Heart right ventricle (tissue), 16 donors: ENCODE measurements at regions not wholly inside any gene's neighbourhood (a gene's known extent, or its start where the extent isn't known, plus 50 kb on each side); places are given as distances from the start of the nearest gene placed in this dataset.

ENCODE experiments used
- ATAC-seq, 8 donors: fragments of 200-7000 bp; cut with Tn5 transposase; one replicate each; pipeline ENCODE4 v1.9.1; 2020; ENCODE audit warnings: mild to moderate bottlenecking in 8 of 8, moderate library complexity in 8 of 8, moderate number of reproducible peaks in 1 of 8
- DNase-seq, 2 donors: peaks; one replicate each; pipeline ENCODE4 v3.0.0-alpha.2; 2020
- H3K27ac ChIP-seq, 10 donors: fragments of 200-600 bp; sonication (generic) in 2 of 10; one replicate each; pipeline versions ENCODE4 v1.5.0 to v1.8.0; 2020 to 2022; ENCODE audit warnings: mild to moderate bottlenecking in 3 of 10
- H3K27me3 ChIP-seq, 7 donors: fragments of 200-600 bp; one replicate each; pipeline ENCODE4 v1.8.0; 2021 to 2022; ENCODE audit warnings: mild to moderate bottlenecking in 2 of 7
- H3K36me3 ChIP-seq, 9 donors: fragments of 200-600 bp; sonication (generic) in 1 of 9; one replicate each; pipeline versions ENCODE4 v1.5.0 to v1.8.0; 2020 to 2022; ENCODE audit warnings: mild to moderate bottlenecking in 2 of 9
- H3K4me1 ChIP-seq, 9 donors: fragments of 200-600 bp; sonication (generic) in 1 of 9; one replicate each; pipeline versions ENCODE4 v1.5.0 to v1.8.0; 2020 to 2022; ENCODE audit warnings: mild to moderate bottlenecking in 4 of 9
- H3K4me3 ChIP-seq, 10 donors: fragments of 200-600 bp; sonication (generic) in 2 of 10; one replicate each; pipeline versions ENCODE4 v1.5.0 to v1.8.0; 2020 to 2022; ENCODE audit warnings: mild to moderate bottlenecking in 7 of 10, moderate library complexity in 2 of 10
- H3K9me3 ChIP-seq, 11 donors: fragments of 200-600 bp in 10 of 11; sonication (generic) in 2 of 11; one replicate each; pipeline versions ENCODE4 v1.5.0 to v1.8.0; 2013 to 2022; ENCODE audit warnings: mild to moderate bottlenecking in 2 of 11, control low read depth in 1 of 11, moderate library complexity in 1 of 11
- WGBS, 2 donors: extraction: QIAGEN DNeasy Blood & Tissue Kit; methylation state at CpG; one replicate each; pipeline ENCODE4 v1.1.7; 2013; ENCODE audit warnings: inconsistent platforms in 1 of 2; 5-methylcytosine and 5-hydroxymethylcytosine counted together
- intact Hi-C, 10 donors: fragments of 100-400 bp; cut with DNase I; formaldehyde crosslinking; loops; one replicate each; pipeline versions ENCODE4 v1.11.1 to v1.14.2; 2022
- TF ChIP-seq, protein P1 (sequence below), 9 donors: fragments of 200-600 bp; sonication (generic) in 2 of 9; IDR thresholded peaks; one replicate each; pipeline versions ENCODE4 v1.5.0 to v1.8.0; 2021 to 2022; ENCODE audit warnings: antibody characterized with exemption in 9 of 9, mild to moderate bottlenecking in 5 of 9, moderate library complexity in 1 of 9
- donor health status: Arrhythmogenic right ventricular cardiomyopathy.
- donor health status: ischemic (EF 13 %, LVEDD 7.1; RV severe dilation, severe dysfunction).
- donor health status: healthy with polysubstance abuse.
- donor health status: DM: no; HTN: yes; CAD: no.
- donor health status: DM: no; HTN: no; CAD: no.
- donor health status: ischemic (EF 25% LVEDD 6.9; RV normal size, moderate dysfunction).
- donor health status: ischemic (EF 25% LVEDD 5.7; RV mildly dilated, moderate dysfunction).
- donor health status: healthy.
- donor health status: DM: yes; HTN: yes; CAD: no.
- donor health status: Ischemic cardiomyopathy.
- donor health status: ischemic (EF 35%, LVEDD 5.7; RV mildly dilated, moderate dysfunction).
- donor health status: nonischemic (EF 11% LVEDD 7.7; RV severe dilation, severe dysfunction).
- donor health status: DM: yes; HTN: yes; CAD: no.
- donor health status: PGD.
- donor health status: ischemic (EF 29% LVEDD 5.4; RV normal size, mild dysfunction).
- donor health status: nonischemic (EF 23%, LVEDD 6.1; RV moderate dilation, normal function).

GRCh38 chr2:108082978-108083377 lies 96.7 kb downstream of the SLC5A7 start:
- 77 to 79% methylated on average over 1 of the region's 1 CpG for WGBS, 2 donors
- Histone ChIP-seq H3K27ac (no peak overlapping the region), H3K36me3 (no peaks in the 10 kb centered on the region), H3K4me3 (no peak overlapping the region), H3K4me1 (no peaks in the 10 kb centered on the region), H3K27me3 (peaks cover 0 to 5% (median 0%) of the 10 kb centered on the region in 7 donors), H3K9me3 (peaks cover 0 to 11% (median 0%) of the 10 kb centered on the region in 11 donors)
- no peak for DNase-seq
- intact Hi-C loops: no loop called here
- ATAC-seq: no peak
- TF ChIP-seq, protein P1, sequence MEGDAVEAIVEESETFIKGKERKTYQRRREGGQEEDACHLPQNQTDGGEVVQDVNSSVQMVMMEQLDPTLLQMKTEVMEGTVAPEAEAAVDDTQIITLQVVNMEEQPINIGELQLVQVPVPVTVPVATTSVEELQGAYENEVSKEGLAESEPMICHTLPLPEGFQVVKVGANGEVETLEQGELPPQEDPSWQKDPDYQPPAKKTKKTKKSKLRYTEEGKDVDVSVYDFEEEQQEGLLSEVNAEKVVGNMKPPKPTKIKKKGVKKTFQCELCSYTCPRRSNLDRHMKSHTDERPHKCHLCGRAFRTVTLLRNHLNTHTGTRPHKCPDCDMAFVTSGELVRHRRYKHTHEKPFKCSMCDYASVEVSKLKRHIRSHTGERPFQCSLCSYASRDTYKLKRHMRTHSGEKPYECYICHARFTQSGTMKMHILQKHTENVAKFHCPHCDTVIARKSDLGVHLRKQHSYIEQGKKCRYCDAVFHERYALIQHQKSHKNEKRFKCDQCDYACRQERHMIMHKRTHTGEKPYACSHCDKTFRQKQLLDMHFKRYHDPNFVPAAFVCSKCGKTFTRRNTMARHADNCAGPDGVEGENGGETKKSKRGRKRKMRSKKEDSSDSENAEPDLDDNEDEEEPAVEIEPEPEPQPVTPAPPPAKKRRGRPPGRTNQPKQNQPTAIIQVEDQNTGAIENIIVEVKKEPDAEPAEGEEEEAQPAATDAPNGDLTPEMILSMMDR (IDR thresholded peaks at IDR 0.05): no peak

GRCh38 chr2:108084311-108084710 lies 98.0 kb downstream of the SLC5A7 start:
- no peak for ATAC-seq

GRCh38 chr2:108092886-108093285 lies 106.6 kb downstream of the SLC5A7 start:
- Histone ChIP-seq H3K27me3 (no peaks in the 10 kb centered on the region), H3K4me3 (no peak overlapping the region), H3K9me3 (peaks cover 0 to 2% (median 0%) of the 10 kb centered on the region in 11 donors), H3K27ac (no peak overlapping the region), H3K36me3 (no peaks in the 10 kb centered on the region), H3K4me1 (no peaks in the 10 kb centered on the region)
- WGBS, 2 donors: 83 to 90% methylated on average over 1 of the region's 1 CpG
- no peak for DNase-seq
- TF ChIP-seq, protein P1 (IDR thresholded peaks at IDR 0.05): no peak
- no peak for ATAC-seq
- intact Hi-C loops: no loop called here

More at GRCh38 chr2:108084311-108084710, 98.0 kb downstream of the SLC5A7 start:
- Histone ChIP-seq H3K36me3 (no peaks in the 10 kb centered on the region), H3K27me3 (peaks cover 0 to 5% (median 0%) of the 10 kb centered on the region in 7 donors), H3K4me3 (no peak overlapping the region), H3K9me3 (peaks cover 0 to 11% (median 0%) of the 10 kb centered on the region in 11 donors), H3K4me1 (no peaks in the 10 kb centered on the region), H3K27ac (no peak overlapping the region)
- TF ChIP-seq, protein P1 (IDR thresholded peaks at IDR 0.05): no peak
- intact Hi-C loops: no loop called here
- no peak for DNase-seq
- 82% methylated on average over 3 of the region's 3 CpGs for WGBS, 2 donors

GRCh38 chr2:108101481-108101880 lies 115.2 kb downstream of the SLC5A7 start:
- H3K27ac ChIP-seq: no peak overlapping the region
- H3K4me1 ChIP-seq: no peaks in the 10 kb centered on the region
- 15 to 19% methylated on average over 4 of the region's 4 CpGs for WGBS, 2 donors
- TF ChIP-seq, protein P1 (IDR thresholded peaks at IDR 0.05): no peak
- DNase-seq: no peak
- intact Hi-C loops: no loop called here
- H3K4me3 ChIP-seq: no peak overlapping the region
- no peaks in the 10 kb centered on the region for H3K27me3 ChIP-seq
- ATAC-seq: no peak
- H3K9me3 ChIP-seq: peaks cover 0 to 12% (median 0%) of the 10 kb centered on the region in 11 donors
- H3K36me3 ChIP-seq: no peaks in the 10 kb centered on the region
